ENCODE measurements at regions not wholly inside any gene's neighbourhood (a gene's known extent, or its start where the extent isn't known, plus 50 kb on each side); places are given as distances from the start of the nearest gene placed in this dataset.

DNA sequence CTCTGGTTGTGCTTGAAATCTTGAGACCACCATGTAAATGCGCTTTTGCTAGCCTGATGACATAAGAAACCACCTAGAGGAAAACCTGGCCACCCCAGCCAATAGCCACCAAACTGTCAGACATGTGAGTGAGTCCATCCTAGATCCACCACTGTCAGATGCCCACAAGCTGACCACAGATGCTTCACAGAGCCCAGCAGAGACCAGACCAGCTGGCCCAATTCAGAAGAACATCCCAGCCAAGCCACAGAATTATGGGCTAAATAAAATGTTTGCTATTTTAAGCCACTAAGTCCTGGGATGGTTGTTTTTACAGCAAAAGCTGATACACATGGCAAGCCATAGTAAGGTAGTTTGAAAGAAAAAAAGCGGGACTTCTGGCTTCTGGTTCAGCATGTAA, 425.3 kb downstream of the KIF16B start:
- H3K27me3 Mint-ChIP-seq, result peaks cover 8% of the 10 kb centered on the region
- H3K4me3 Mint-ChIP-seq, result no peak overlapping the region
- peaks cover 15 to 20% of the 10 kb centered on the region in 2 donors for H3K9me3 Mint-ChIP-seq
- H3K4me1 Mint-ChIP-seq, result no peaks in the 10 kb centered on the region
- ATAC-seq, result no peak
- H3K27ac Mint-ChIP-seq, result no peak overlapping the region
- DNase-seq, result no peak

DNA sequence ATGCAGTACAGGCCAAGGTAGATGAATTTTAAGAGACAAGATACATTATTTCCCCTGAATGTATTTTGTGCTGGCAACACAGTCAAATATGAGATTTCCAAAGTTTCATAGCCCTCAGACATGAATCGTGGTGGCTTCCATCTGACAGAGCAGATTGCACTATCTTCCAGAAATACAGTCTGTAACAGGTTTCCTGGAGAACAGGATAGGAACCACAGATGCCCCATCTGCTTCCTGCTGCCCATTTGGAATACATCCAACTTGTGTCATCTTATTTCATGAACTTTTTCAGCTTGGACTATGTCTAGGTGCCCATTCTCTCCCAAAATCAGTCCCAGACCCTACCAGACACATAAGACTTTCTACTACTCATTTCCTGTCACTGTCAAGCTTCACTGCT, 426.0 kb downstream of the KIF16B start:
- Mint-ChIP-seq H3K9me3 (peaks cover 11 to 13% of the 10 kb centered on the region in 2 donors), H3K4me1 (no peaks in the 10 kb centered on the region), H3K4me3 (no peak overlapping the region), H3K27me3 (peaks cover 8% of the 10 kb centered on the region), H3K27ac (no peak overlapping the region)
- DNase-seq (no peak), ATAC-seq (no peak)

DNA sequence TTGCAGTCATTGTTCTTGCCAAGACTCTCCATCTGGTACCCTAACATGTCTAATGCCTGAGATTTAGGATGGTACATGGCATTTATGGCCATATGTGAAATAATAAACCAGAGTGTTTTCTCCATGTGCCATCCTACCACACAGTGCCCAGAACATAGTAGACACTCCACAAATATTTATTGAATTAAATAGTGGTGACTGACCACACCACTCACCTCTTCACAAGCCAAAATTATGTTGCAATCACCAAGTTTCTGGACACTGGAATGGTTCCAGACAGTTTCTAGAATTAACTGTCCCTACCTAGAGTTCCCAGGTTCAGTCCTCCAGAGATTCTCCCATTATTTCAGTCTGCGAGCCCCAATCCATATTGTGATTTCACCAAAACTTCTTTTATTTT, 427.3 kb downstream of the KIF16B start:
- no peaks in the 10 kb centered on the region for H3K4me1 Mint-ChIP-seq
- no peak overlapping the region for H3K27ac Mint-ChIP-seq
- H3K9me3 Mint-ChIP-seq, result peaks cover 9 to 11% of the 10 kb centered on the region in 2 donors
- DNase-seq (no peak), ATAC-seq (no peak)
- no peak overlapping the region for H3K4me3 Mint-ChIP-seq
- H3K27me3 Mint-ChIP-seq, result peaks cover 8% of the 10 kb centered on the region

DNA sequence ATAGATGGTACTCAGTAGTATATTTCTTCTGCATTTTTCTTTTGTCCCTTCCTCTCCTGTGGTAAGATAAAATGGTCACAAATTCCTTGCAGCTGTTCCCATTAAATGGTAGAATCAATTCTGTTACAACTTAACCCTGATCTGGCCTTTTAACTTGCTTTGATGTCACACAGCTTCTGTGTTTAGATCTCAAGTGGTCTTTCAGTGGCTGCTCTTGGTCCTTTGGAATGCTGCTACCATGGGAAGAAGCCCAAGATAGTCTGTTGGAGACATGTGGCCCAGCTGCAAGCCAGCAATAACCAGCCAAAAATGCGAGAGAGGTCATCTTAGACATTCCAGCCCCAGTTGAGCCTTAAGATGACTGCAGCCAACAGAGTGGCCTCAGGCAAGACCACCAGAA, 429.7 kb downstream of the KIF16B start:
- Mint-ChIP-seq H3K27ac (no peak overlapping the region), H3K9me3 (peaks cover 0 to 5% of the 10 kb centered on the region in 2 donors), H3K27me3 (no peaks in the 10 kb centered on the region), H3K4me3 (no peak overlapping the region), H3K4me1 (no peaks in the 10 kb centered on the region)
- ATAC-seq (no peak), DNase-seq (no peak)

DNA sequence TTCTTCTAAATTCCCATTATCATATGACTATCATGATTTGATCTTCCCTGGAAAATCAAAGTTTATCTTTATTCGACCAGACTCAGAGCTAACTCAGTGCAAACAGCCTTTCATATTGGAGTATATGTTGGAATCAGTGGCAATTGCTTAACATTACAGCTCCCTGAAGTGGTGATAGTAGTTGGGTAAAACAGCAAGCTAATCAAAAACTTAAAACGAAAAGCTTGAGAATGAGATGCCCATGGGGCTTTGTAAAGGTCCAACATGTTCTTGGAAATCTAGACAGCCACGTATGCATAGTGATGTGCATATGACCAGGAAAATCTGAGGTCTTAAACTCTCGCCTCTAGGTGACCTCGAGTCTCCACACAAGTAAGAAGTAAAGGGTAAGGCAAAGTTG, 437.6 kb downstream of the KIF16B start:
- H3K27ac Mint-ChIP-seq, result no peak overlapping the region
- no peaks in the 10 kb centered on the region for H3K4me1 Mint-ChIP-seq
- no peaks in the 10 kb centered on the region for H3K27me3 Mint-ChIP-seq
- H3K9me3 Mint-ChIP-seq, result peaks cover 7 to 13% of the 10 kb centered on the region in 2 donors
- DNase-seq (no peak), ATAC-seq (no peak)
- H3K4me3 Mint-ChIP-seq, result no peak overlapping the region

DNA sequence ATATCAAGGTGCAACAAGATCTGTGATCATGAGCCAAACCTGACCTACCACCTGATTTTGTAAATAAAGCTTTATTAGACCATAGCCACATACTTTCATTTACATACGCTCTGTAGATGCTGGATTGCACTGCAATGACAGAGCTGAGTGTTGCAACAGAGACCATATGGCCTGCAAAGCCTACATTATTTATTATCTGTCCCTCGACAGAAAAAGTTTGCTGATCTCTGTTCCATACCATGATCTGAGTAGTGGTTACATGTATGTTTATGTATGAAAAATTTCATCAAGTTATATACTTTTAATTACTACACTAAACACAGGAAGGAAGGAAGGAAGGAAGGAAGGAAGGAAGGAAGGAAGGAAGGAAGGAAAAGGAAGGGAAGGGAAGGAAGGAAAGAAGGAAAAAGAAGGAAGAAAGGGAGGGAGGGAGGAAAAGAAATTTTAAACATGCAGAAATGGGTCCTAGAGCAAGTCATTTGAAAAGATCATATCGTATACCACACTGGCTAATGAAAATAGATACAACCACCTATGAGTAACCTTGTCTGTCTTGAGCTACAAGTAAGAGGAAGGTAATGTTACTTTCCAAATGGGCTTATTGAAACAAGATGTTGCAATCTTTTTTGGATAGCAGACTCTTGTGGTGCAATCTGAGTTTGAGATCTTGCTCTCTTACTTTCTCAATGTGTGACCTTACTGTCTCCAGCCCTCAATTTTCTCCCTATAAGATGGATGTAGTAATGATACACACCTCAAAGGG, 441.0 kb downstream of the KIF16B start:
- no peaks in the 10 kb centered on the region for H3K27me3 Mint-ChIP-seq
- H3K9me3 Mint-ChIP-seq, result peaks cover 12 to 20% of the 10 kb centered on the region in 2 donors
- DNase-seq, result no peak
- H3K27ac Mint-ChIP-seq, result no peak overlapping the region
- no peak overlapping the region for H3K4me3 Mint-ChIP-seq
- ATAC-seq, result no peak
- H3K4me1 Mint-ChIP-seq, result no peaks in the 10 kb centered on the region

DNA sequence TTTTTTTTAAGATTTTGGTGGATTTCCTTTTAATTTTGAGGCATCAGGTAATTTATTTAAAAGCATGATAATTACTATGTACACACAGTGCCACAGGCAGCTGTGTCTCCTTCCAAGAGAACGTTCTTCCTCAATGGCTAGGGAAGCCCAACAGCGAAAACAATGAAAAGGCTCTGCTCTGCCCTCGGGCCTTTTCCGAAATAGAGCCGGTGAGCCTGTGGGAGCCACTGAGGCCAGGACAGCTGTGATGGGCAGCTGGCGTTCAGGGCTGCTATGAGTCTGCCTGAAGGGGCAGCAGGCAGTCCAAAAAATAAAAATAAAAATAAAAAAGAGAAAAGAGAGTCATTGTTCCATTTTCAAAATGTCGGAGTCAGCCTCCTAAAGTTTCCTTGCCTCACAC, 443.8 kb downstream of the KIF16B start:
- ATAC-seq (no peak), DNase-seq (no peak)
- Mint-ChIP-seq H3K9me3 (peaks cover 5 to 13% of the 10 kb centered on the region in 2 donors), H3K27ac (no peak overlapping the region), H3K4me3 (no peak overlapping the region), H3K4me1 (no peaks in the 10 kb centered on the region), H3K27me3 (no peaks in the 10 kb centered on the region)

DNA sequence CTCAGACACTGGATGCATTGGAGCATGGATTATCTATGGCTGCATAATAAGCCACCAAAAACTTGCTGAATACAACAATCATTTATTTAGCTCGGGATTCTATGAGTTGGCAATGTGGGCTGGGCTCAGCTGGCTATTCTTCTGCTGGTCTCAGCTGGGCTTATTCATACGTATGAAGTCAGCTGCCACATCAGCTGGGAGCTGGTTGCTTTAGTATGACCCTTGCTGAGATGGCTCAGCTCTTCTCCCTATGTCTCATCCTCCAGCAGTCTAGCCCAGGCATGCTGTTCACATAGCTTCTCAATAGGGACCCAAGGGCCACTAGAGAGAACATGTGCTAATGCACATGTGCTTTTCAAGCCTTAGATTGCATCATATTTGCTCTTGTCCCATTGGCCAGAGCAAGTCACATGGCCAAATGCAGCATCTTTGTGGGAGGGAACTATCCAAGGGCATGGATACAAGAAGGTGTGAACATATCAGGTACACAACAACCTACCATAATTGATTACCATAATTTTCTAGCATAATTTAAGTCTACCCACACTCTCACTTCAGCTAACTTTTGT, 444.6 kb downstream of the KIF16B start:
- no peak for DNase-seq
- Mint-ChIP-seq H3K4me3 (no peak overlapping the region), H3K27me3 (no peaks in the 10 kb centered on the region), H3K9me3 (peaks cover 5 to 13% of the 10 kb centered on the region in 2 donors), H3K4me1 (no peaks in the 10 kb centered on the region), H3K27ac (no peak overlapping the region)
- no peak for ATAC-seq

DNA sequence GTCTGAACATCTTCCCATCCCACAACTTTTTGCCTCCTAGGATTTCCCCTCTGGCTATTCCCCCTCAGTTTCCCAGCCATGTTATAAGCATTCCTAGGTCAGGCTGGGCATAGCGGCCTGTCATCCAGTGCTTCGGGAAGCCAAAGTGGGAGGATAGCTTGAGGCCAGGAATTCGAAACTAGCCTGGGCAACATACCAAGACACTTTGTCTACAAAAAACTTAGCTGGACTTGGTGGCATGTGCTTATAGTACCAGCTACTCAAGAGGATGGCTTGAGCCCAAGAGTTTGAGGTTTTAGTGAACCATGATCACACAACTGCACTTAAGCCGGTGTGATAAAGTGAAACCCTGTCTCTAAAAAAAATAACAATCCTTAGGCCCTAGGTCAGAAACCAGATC, 447.4 kb downstream of the KIF16B start:
- ATAC-seq (no peak), DNase-seq (no peak)
- Mint-ChIP-seq H3K9me3 (peaks cover 7 to 8% of the 10 kb centered on the region in 2 donors), H3K4me1 (no peaks in the 10 kb centered on the region), H3K4me3 (no peak overlapping the region), H3K27me3 (no peaks in the 10 kb centered on the region), H3K27ac (no peak overlapping the region)

DNA sequence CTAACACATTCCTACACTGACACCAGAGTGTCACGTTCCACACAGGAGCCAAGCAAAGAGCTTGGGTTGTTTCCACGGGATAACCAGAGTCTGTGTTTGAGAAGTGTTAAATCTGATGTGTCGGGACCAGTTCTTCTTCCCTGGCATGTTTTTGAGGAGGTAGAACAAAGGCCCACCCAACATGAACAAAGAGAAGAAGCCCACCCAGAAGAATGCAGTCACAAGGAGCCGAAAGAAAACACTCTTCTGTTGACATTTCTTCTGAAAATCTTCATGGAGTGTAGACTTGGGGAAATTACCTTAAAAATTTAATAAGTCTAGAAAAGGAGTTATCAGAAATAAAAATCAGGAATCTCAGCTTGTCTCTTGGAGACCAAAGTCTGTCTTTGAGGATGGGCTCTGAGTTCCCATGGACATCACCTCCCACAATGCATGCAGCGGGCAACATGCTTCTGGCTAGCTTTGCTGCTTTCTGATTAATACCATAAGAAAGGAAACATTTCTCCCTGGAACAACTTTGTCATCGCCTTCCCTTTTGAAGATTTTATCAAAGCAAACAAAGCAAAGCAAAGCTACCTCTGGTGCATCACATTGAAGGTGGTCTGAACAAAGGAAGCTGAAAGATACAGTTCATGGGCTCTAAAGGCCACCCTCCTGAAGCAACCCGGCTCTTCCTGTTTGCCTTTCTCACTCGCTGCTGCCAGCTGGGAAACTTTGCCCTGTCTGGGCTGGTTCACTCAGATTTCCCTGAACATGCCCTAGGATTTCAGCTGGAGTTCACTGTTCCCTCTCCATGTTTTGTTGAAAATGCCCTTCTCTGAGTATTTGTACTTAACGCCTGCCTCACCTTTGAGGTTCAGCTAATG, 448.1 kb downstream of the KIF16B start:
- Mint-ChIP-seq H3K4me1 (no peaks in the 10 kb centered on the region), H3K27me3 (no peaks in the 10 kb centered on the region)

DNA sequence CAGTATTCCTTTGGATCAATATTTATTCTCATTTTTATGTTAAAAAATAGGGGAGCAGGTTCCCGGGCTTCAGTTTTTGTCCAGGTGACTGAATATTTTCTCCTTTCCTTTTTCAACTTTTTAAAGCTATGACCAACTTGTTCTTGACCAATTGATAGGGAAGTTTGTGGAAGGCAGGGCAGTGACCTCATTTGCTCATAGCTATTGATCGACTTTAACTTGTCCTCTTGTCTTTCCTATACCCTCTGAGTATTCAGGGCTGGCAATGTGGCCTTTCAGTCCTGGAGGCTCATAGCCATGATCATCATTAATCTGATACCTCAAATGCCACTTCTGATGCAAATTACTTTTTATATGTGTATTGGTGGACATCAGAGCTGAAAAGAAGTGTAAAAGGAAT, 448.8 kb downstream of the KIF16B start:
- H3K27me3 Mint-ChIP-seq, result no peaks in the 10 kb centered on the region
- H3K9me3 Mint-ChIP-seq, result peaks cover 7 to 10% of the 10 kb centered on the region in 2 donors
- DNase-seq, result no peak
- no peak for ATAC-seq
- H3K4me1 Mint-ChIP-seq, result no peaks in the 10 kb centered on the region
- H3K27ac Mint-ChIP-seq, result no peak overlapping the region
- no peak overlapping the region for H3K4me3 Mint-ChIP-seq

More for the DNA sequence above, 448.1 kb downstream of the KIF16B start:
- no peak for ATAC-seq
- Mint-ChIP-seq H3K4me3 (no peak overlapping the region), H3K9me3 (peaks cover 7 to 10% of the 10 kb centered on the region in 2 donors), H3K27ac (no peak overlapping the region)
- DNase-seq, result no peak

DNA sequence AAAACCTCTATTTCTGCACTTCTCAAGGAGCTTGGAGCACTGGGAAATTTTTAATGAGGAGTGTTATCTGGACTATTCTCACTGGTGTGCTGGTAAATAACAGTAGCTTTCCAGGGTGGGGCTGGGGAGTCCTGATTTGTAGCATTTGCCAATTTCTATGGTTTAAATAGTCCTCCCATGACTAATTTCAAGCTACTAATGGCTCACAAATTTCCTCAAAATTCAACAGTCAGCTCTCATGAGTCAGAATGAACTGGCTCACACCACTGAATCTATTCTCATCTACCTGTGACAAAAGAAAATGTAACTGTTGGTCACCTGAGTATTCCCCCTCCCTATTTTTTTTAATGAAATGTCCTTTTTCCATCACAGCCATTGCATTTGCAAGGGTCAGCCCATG, 449.6 kb downstream of the KIF16B start:
- no peaks in the 10 kb centered on the region for H3K27me3 Mint-ChIP-seq
- H3K9me3 Mint-ChIP-seq, result peaks cover 3 to 5% of the 10 kb centered on the region in 2 donors
- DNase-seq (no peak), ATAC-seq (no peak)
- H3K27ac Mint-ChIP-seq, result no peak overlapping the region
- H3K4me3 Mint-ChIP-seq, result no peak overlapping the region
- no peaks in the 10 kb centered on the region for H3K4me1 Mint-ChIP-seq

DNA sequence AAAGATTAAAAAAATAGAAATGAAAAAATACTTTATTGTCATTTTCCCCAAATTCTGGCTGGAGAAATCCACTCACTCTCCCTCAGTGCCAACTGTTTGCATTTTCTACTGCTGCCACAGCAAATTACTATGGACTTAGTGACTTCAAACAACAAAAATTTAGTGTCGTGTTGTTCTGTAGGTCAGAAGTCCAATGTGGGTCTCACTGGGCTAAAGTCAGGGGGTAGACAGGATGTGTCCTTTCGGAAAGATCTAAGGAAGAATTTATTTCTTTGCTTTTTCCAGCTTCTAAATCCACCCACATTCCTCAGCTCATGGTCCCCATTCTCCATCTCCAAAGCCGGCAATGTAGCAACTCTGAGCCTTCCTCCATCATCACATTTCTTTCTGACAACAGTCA, 453.3 kb downstream of the KIF16B start:
- DNase-seq, result no peak
- H3K27me3 Mint-ChIP-seq, result no peaks in the 10 kb centered on the region
- no peak overlapping the region for H3K27ac Mint-ChIP-seq
- H3K4me3 Mint-ChIP-seq, result no peak overlapping the region
- no peaks in the 10 kb centered on the region for H3K4me1 Mint-ChIP-seq
- no peak for ATAC-seq
- H3K9me3 Mint-ChIP-seq, result peaks cover 0 to 5% of the 10 kb centered on the region in 2 donors

DNA sequence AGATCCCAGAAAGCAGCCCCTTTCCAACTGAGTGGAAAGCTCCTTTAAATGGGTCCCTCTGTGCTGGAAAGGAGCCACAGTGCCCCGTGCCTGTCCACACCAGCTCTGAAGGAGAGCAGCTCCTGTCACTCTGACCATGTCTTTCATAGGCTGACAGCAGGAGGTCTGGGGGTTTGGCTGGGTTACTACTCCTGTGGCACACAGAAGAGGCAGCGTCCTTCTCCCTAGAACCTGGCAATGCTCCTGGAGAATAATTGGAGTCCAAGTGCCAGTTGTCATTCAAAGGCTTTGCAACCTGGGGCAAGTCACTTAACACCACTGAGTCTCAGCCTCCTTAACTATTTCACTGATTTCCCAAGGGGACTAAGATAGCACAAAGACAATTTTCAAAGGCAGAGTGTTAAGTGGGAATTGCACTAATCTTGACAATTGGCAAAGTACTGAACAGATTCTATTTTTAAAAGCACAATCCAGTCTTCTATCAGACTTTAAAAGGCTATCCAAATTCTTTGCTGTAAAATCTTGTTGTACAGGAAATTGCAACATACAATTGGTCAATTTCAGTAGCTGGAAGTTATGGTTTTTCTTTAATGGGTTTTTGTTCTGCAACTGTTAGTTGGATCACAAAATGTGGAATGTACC, 457.2 kb downstream of the KIF16B start:
- no peak overlapping the region for H3K4me3 Mint-ChIP-seq
- H3K4me1 Mint-ChIP-seq, result no peaks in the 10 kb centered on the region
- H3K27me3 Mint-ChIP-seq, result no peaks in the 10 kb centered on the region
- H3K9me3 Mint-ChIP-seq, result peaks cover 8 to 12% of the 10 kb centered on the region in 2 donors
- ATAC-seq (no peak), DNase-seq (no peak)
- H3K27ac Mint-ChIP-seq, result no peak overlapping the region

DNA sequence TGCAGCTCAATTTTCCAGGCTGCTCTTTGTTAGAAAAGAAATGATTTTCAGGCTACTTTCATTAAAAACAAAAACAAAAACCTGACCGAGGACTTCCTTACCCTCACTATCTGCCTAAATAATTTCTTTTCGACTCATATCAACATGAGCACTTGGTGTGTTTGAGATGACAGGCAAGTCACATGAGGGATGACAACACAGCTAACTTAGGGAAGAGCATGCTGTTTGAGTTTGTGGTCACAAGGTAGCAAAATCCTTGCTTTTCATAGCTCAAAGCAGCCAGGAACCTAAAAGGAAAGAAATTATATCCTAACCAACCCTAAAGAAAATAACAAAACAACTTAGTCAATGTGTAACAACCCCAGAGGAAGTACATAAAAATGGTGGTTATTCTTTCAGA, 459.5 kb downstream of the KIF16B start:
- ATAC-seq (no peak), DNase-seq (no peak)
- Mint-ChIP-seq H3K9me3 (peaks cover 7 to 8% of the 10 kb centered on the region in 2 donors), H3K4me1 (no peaks in the 10 kb centered on the region), H3K27ac (no peak overlapping the region), H3K27me3 (no peaks in the 10 kb centered on the region), H3K4me3 (no peak overlapping the region)
